Erythroblast (primary cell): ENCODE measurements at regions not wholly inside any gene's neighbourhood (a gene's known extent, or its start where the extent isn't known, plus 50 kb on each side); places are given as distances from the start of the nearest gene placed in this dataset.

ENCODE experiments used
- GATA1 ChIP-seq: IDR thresholded peaks from 2 replicates; pipeline ENCODE4 v1.6.1; 2011; ENCODE audit warnings: low read depth, mild to moderate bottlenecking, control low read depth, low read length, moderate library complexity
- POLR2A ChIP-seq: IDR thresholded peaks from 2 replicates; pipeline ENCODE4 v1.6.1; 2011; ENCODE audit warnings: mild to moderate bottlenecking, low read length

DNA sequence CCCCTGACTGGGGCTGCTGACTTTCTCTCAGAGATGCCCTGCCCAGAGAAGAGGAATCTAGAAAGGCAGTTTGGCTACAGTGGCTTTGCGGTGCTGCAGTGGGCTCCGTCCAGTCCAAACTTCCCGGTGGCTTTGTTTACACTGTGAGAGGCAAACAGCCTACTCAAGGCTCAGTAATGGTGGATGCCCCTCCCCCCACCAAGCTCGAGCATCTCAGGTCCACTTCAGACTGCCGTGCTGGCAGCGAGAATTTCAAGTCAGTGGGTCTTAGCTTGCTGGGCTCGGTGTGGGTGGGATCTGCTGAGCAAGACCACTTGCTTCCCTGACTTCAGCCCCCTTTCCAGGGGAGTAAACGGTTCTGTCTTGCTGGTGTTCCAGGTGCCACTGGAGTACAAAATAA is 734.5 kb upstream of the LRRN3 start:
- TF ChIP-seq POLR2A: no peak
- TF ChIP-seq GATA1: no peak
